K562 (cell line): ENCODE measurements at regions not wholly inside any gene's neighbourhood (a gene's known extent, or its start where the extent isn't known, plus 50 kb on each side); places are given as distances from the start of the nearest gene placed in this dataset.
"Not testable (repeated sequence)": the region's sequence is repeated elsewhere in the genome, so short reads cannot be mapped to it uniquely, and the experiment has no call there.

ENCODE experiments used
- ATAC-seq: fragments of 200-7000 bp; cut with Tn5 transposase; 3 replicates; pipeline ENCODE4 v1.9.1; 2020; ENCODE audit warnings: moderate library complexity
- BruUV-seq: library from RNA; stranded (reverse); fragments of 400-500 nt; replicated peaks from 2 replicates; lab custom pipeline; 2021; lab: Mats Ljungman, UMichigan
- CTCF ChIA-PET: fragments of 300-600 bp; formaldehyde crosslinking; extraction: SDS; loops from one replicate; lab custom pipeline; 2021; ENCODE audit warnings: low intra/inter-chr PET ratio; lab: Yijun Ruan, JAX
- POLR2A ChIA-PET: fragments of 300-600, 350-650 bp; sonication (Branson Sonifier 250); formaldehyde crosslinking; extraction: SDS; loops from one replicate; lab custom pipeline; 2021; ENCODE audit warnings: antibody characterized with exemption, inconsistent platforms; lab: Yijun Ruan, JAX
- DNase-seq, 4 experiments: peaks; one replicate each; pipeline versions ENCODE4 v3.0.0 to v3.0.0-alpha.2; 2011 to 2018; ENCODE audit warnings: low spot score in 3 of 4, mixed read lengths in 3 of 4; ENCODE audit errors: extremely low read depth in 1 of 4
- FAIRE-seq: peaks from 2 replicates; lab custom pipeline; 2011; peaks lifted over from hg19 to GRCh38; lab: Jason Lieb, UNC
- H2AFZ ChIP-seq: 2 replicates; pipeline ENCODE4 v1.6.0; 2011; ENCODE audit warnings: low read depth, low read length, control low read depth, inconsistent platforms
- H3K27ac ChIP-seq: fragments of 200-600 bp; 3 replicates; pipeline ENCODE4 v1.8.0; 2011; ENCODE audit warnings: low read depth, mild to moderate bottlenecking, control low read depth, inconsistent platforms, low read length, moderate library complexity, mixed read lengths; ENCODE audit errors: extremely low read depth
- H3K27me3 ChIP-seq, 2 experiments: fragments of 300-600 bp in 1 of 2; 2 replicates in 1 of 2; 3 replicates in 1 of 2; pipeline versions ENCODE4 v1.6.0 to v1.8.0; 2011; ENCODE audit warnings: inconsistent platforms in 2 of 2, low read length in 2 of 2, mild to moderate bottlenecking in 1 of 2, mixed read lengths in 1 of 2, moderate library complexity in 1 of 2; ENCODE audit not compliant: control insufficient read depth in 2 of 2, insufficient read depth in 2 of 2
- H3K36me3 ChIP-seq: fragments of 300-600 bp; 3 replicates; pipeline ENCODE4 v1.8.0; 2011; ENCODE audit warnings: mild to moderate bottlenecking, low read length, inconsistent platforms; ENCODE audit not compliant: control insufficient read depth, insufficient read depth
- H3K4me1 ChIP-seq, 2 experiments: fragments of 200-600 bp in 1 of 2; replicated peaks in 1 of 2; 2 replicates in 1 of 2; 3 replicates in 1 of 2; pipeline versions ENCODE4 v1.5.1 to v1.8.0; 2011; ENCODE audit warnings: inconsistent platforms in 2 of 2, low read length in 2 of 2, mild to moderate bottlenecking in 1 of 2, mixed read lengths in 1 of 2, moderate library complexity in 1 of 2; ENCODE audit not compliant: control insufficient read depth in 2 of 2, insufficient read depth in 2 of 2
- H3K4me2 ChIP-seq: 2 replicates; pipeline ENCODE4 v1.6.1; 2011; ENCODE audit warnings: low read length, control low read depth, inconsistent platforms, mixed read lengths; ENCODE audit not compliant: insufficient read depth
- H3K4me3 ChIP-seq: fragments of 200-600 bp; sonication (generic), shearing (Covaris generic); 2 replicates; pipeline ENCODE4 v1.5.1; 2016; ENCODE audit warnings: control low read depth, inconsistent platforms
- H3K79me2 ChIP-seq: fragments of 200-600 bp; 3 replicates; pipeline ENCODE4 v1.8.0; 2011; ENCODE audit warnings: low read length, inconsistent platforms; ENCODE audit not compliant: control insufficient read depth, insufficient read depth
- H3K9ac ChIP-seq, 2 experiments: 2 replicates each; pipeline versions ENCODE4 v1.6.0 to v1.6.1; 2011; ENCODE audit warnings: low read depth in 2 of 2, low read length in 2 of 2, control low read depth in 1 of 2, inconsistent platforms in 1 of 2, mild to moderate bottlenecking in 1 of 2, mixed read lengths in 1 of 2; ENCODE audit not compliant: insufficient read depth in 1 of 2
- H3K9me1 ChIP-seq: one replicate; pipeline ENCODE4 v1.6.0; 2011; ENCODE audit warnings: inconsistent platforms, mild to moderate bottlenecking, low read length, moderate library complexity; ENCODE audit not compliant: control insufficient read depth, insufficient read depth
- H3K9me3 ChIP-seq: replicated peaks from 2 replicates; pipeline ENCODE4 v1.5.1; 2011; ENCODE audit warnings: low read depth, low read length, inconsistent platforms; ENCODE audit not compliant: control insufficient read depth, insufficient read depth
- H4K20me1 ChIP-seq: replicated peaks from 2 replicates; pipeline ENCODE4 v1.6.1; 2011; ENCODE audit warnings: low read length, inconsistent platforms, mixed read lengths; ENCODE audit not compliant: control insufficient read depth, insufficient read depth
- MCM5 ChIP-seq: fragments of 450-650 bp; IDR thresholded peaks from 2 replicates; pipeline ENCODE4 v1.6.1; 2016; ENCODE audit warnings: low read depth
- ZNF551 ChIP-seq: fragments of 250-450 bp; sonication (Bioruptor Pico); IDR thresholded peaks from 2 replicates; pipeline ENCODE4 v1.5.0; 2021; ENCODE audit warnings: mild to moderate bottlenecking, moderate library complexity
- WGBS: fragments of 100-300 bp; shearing (Covaris generic); methylation state at CpG from one replicate; pipeline ENCODE4 v1.1.6; 2016; ENCODE audit warnings: low coverage, mixed read lengths; ENCODE audit not compliant: insufficient coverage; ENCODE audit errors: missing lambda C conversion rate; 5-methylcytosine and 5-hydroxymethylcytosine counted together
- in situ Hi-C: fragments of 300-500 bp; cut with MboI; formaldehyde crosslinking; loops from 4 replicates; pipeline ENCODE4 v1.15.0; 2018; ENCODE audit warnings: inconsistent platforms, mixed read lengths
- intact Hi-C: fragments of 100-400 bp; cut with micrococcal nuclease; formaldehyde crosslinking; loops from 2 replicates; pipeline ENCODE4 v1.14.2; 2022
- TF ChIP-seq, protein P1 (sequence below), 2 experiments: fragments of 450-650 bp; formaldehyde crosslinking in 1 of 2; IDR thresholded peaks; 2 replicates each; pipeline versions ENCODE4 v1.4.0 to v1.6.1; 2014 to 2020; ENCODE audit warnings: mild to moderate bottlenecking in 2 of 2, borderline replicate concordance in 1 of 2, low read depth in 1 of 2
- TF ChIP-seq, protein P2 (sequence below): fragments of 250-450 bp; sonication (Bioruptor Pico); IDR thresholded peaks from 2 replicates; pipeline ENCODE4 v1.4.0; 2020

DNA sequence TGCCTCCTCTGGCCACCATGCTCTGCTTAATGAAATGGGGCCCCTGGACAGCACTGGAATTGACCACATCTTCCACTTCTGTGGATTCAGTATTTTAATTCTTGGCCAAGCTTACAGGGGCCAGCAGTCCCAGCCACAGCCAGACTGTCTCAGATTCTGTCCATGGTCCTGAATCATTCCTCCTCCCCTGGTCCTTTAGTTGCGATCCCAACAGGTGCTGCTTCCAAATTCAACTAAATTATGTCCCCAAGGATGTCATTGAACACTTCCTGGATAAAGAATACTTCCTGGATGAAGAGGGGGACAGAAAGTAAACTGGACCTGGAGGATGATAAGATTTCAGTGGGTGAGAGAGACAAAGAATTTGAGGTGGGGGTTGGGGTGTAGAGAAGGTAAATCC, 111.1 kb upstream of the FOXB1 start (continued):
- TF ChIP-seq, protein P1, sequence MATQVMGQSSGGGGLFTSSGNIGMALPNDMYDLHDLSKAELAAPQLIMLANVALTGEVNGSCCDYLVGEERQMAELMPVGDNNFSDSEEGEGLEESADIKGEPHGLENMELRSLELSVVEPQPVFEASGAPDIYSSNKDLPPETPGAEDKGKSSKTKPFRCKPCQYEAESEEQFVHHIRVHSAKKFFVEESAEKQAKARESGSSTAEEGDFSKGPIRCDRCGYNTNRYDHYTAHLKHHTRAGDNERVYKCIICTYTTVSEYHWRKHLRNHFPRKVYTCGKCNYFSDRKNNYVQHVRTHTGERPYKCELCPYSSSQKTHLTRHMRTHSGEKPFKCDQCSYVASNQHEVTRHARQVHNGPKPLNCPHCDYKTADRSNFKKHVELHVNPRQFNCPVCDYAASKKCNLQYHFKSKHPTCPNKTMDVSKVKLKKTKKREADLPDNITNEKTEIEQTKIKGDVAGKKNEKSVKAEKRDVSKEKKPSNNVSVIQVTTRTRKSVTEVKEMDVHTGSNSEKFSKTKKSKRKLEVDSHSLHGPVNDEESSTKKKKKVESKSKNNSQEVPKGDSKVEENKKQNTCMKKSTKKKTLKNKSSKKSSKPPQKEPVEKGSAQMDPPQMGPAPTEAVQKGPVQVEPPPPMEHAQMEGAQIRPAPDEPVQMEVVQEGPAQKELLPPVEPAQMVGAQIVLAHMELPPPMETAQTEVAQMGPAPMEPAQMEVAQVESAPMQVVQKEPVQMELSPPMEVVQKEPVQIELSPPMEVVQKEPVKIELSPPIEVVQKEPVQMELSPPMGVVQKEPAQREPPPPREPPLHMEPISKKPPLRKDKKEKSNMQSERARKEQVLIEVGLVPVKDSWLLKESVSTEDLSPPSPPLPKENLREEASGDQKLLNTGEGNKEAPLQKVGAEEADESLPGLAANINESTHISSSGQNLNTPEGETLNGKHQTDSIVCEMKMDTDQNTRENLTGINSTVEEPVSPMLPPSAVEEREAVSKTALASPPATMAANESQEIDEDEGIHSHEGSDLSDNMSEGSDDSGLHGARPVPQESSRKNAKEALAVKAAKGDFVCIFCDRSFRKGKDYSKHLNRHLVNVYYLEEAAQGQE (IDR thresholded peaks at IDR 0.05; ENCODE audit: borderline replicate concordance), result peak; percentile 95
- TF ChIP-seq, protein P1 (CRISPR knock-in tag; IDR thresholded peaks at IDR 0.05; ENCODE audit: low read depth), result peak; percentile 88
- no peak for TF ChIP-seq MCM5
- no peak for TF ChIP-seq ZNF551 (CRISPR knock-in tag)
- TF ChIP-seq, protein P2, sequence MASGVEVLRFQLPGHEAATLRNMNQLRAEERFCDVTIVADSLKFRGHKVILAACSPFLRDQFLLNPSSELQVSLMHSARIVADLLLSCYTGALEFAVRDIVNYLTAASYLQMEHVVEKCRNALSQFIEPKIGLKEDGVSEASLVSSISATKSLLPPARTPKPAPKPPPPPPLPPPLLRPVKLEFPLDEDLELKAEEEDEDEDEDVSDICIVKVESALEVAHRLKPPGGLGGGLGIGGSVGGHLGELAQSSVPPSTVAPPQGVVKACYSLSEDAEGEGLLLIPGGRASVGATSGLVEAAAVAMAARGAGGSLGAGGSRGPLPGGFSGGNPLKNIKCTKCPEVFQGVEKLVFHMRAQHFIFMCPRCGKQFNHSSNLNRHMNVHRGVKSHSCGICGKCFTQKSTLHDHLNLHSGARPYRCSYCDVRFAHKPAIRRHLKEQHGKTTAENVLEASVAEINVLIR, result no peak

DNA sequence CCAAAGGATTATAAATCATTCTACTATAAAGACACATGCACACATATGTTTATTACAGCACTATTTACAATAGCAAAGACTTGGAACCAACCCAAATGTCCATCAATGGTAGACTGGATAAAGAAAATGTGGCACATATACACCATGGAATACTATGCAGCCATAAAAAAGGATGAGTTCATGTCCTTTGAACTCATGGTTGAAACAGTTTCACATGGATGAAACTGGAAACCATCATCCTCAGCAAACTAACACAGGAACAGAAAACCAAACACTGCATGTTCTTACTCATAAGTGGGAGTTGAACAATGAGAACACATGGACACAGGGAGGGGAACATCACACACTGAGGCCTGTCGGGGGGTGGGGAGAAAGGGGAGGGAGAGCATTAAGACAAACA, 116.2 kb upstream of the FOXB1 start:
- in situ Hi-C loops, H3K36me3 ChIP-seq, H4K20me1 ChIP-seq, H3K9me3 ChIP-seq, H3K79me2 ChIP-seq, H2AFZ ChIP-seq, H3K4me1 ChIP-seq, H3K27me3 ChIP-seq, H3K4me3 ChIP-seq, H3K4me2 ChIP-seq, ATAC-seq, H3K27ac ChIP-seq, BruUV-seq, CTCF ChIA-PET, H3K9me1 ChIP-seq, H3K9ac ChIP-seq, FAIRE-seq, DNase-seq, intact Hi-C loops: not testable (repeated sequence)
- no CpG with 5 or more reads among the region's 1 CpG for WGBS
- POLR2A ChIA-PET, result interaction anchor here (0.6 kb wide), 1 partner anchor 976 kb away, joined by 3 read pairs; no protein-coding TSS in a partner anchor
